H1 (cell line): ENCODE measurements at regions not wholly inside any gene's neighbourhood (a gene's known extent, or its start where the extent isn't known, plus 50 kb on each side); places are given as distances from the start of the nearest gene placed in this dataset.

ENCODE experiments used
- ATF2 ChIP-seq: IDR thresholded peaks from 2 replicates; pipeline ENCODE4 v1.6.1; 2012; ENCODE audit warnings: low read length, inconsistent platforms
- EGR1 ChIP-seq: IDR thresholded peaks from 2 replicates; pipeline ENCODE4 v1.6.1; 2011; ENCODE audit warnings: low read depth, low read length, borderline replicate concordance
- EP300 ChIP-seq, 2 experiments: IDR thresholded peaks; 1 replicate in 1 of 2; 2 replicates in 1 of 2; pipeline ENCODE4 v1.6.1; 2011 to 2012; ENCODE audit warnings: low read depth in 2 of 2, low read length in 2 of 2, mild to moderate bottlenecking in 2 of 2, borderline replicate concordance in 1 of 2, inconsistent platforms in 1 of 2, moderate library complexity in 1 of 2
- FOSL1 ChIP-seq: IDR thresholded peaks from 2 replicates; pipeline ENCODE4 v1.6.1; 2011; ENCODE audit warnings: mild to moderate bottlenecking, low read depth, low read length, moderate library complexity; ENCODE audit not compliant: insufficient read depth
- JUND ChIP-seq: IDR thresholded peaks from 2 replicates; pipeline ENCODE4 v1.6.1; 2011; ENCODE audit warnings: mild to moderate bottlenecking, improper control_type of control experiment, low read length
- KDM5A ChIP-seq: fragments of 200-600 bp; IDR thresholded peaks from 2 replicates; pipeline ENCODE4 v1.7.1; 2012; ENCODE audit warnings: mild to moderate bottlenecking, low read length, inconsistent platforms, mixed read lengths
- NANOG ChIP-seq: IDR thresholded peaks from 2 replicates; pipeline ENCODE4 v1.6.1; 2011; ENCODE audit warnings: low read length, low read depth, mild to moderate bottlenecking, inconsistent platforms; ENCODE audit not compliant: insufficient read depth, poor library complexity, severe bottlenecking
- RBBP5 ChIP-seq: IDR thresholded peaks from 2 replicates; pipeline ENCODE4 v1.7.1; 2012; ENCODE audit warnings: low read depth, mild to moderate bottlenecking, inconsistent platforms, low read length, moderate library complexity, borderline replicate concordance
- RFX5 ChIP-seq: IDR thresholded peaks from 2 replicates; pipeline ENCODE4 v1.6.1; 2011; ENCODE audit warnings: low read depth, low read length, improper control_type of control experiment, borderline replicate concordance
- SIN3A ChIP-seq, 2 experiments: IDR thresholded peaks in 1 of 2; conservative IDR thresholded peaks in 1 of 2; 2 replicates each; pipeline ENCODE4 v1.6.1; 2011 to 2012; ENCODE audit warnings: low read length in 2 of 2, improper control_type of control experiment in 1 of 2, low read depth in 1 of 2, mild to moderate bottlenecking in 1 of 2
- SP4 ChIP-seq: IDR thresholded peaks from 2 replicates; pipeline ENCODE4 v1.6.1; 2012; ENCODE audit warnings: low read length, inconsistent platforms
- YY1 ChIP-seq: IDR thresholded peaks from 2 replicates; pipeline ENCODE4 v1.6.1; 2011; ENCODE audit warnings: low read depth, mild to moderate bottlenecking, low read length

- no peak for TF ChIP-seq KDM5A
- no peak for TF ChIP-seq SIN3A (conservative IDR thresholded peaks at IDR 0.05 in 1 of 2, IDR thresholded peaks at IDR 0.05 in 1 of 2; ENCODE audit: low read depth in 1 of 2, low read length in 2 of 2)
- TF ChIP-seq ATF2 = no peak
- TF ChIP-seq JUND = no peak
- no peak for TF ChIP-seq RFX5
- TF ChIP-seq FOSL1 = no peak
- TF ChIP-seq EP300 (IDR thresholded peaks at IDR 0.05; ENCODE audit: borderline replicate concordance in 1 of 2, low read depth in 2 of 2, low read length in 2 of 2) = no peak
- no peak for TF ChIP-seq NANOG
- TF ChIP-seq YY1 = no peak
- TF ChIP-seq RBBP5 = no peak
- TF ChIP-seq SP4 = no peak
- TF ChIP-seq EGR1 = no peak
Observed at GRCh38 chr14:83533734-83534133, 1996.2 kb upstream of the FLRT2 start (continued).
